ENCODE measurements at regions not wholly inside any gene's neighbourhood (a gene's known extent, or its start where the extent isn't known, plus 50 kb on each side); places are given as distances from the start of the nearest gene placed in this dataset.

DNA sequence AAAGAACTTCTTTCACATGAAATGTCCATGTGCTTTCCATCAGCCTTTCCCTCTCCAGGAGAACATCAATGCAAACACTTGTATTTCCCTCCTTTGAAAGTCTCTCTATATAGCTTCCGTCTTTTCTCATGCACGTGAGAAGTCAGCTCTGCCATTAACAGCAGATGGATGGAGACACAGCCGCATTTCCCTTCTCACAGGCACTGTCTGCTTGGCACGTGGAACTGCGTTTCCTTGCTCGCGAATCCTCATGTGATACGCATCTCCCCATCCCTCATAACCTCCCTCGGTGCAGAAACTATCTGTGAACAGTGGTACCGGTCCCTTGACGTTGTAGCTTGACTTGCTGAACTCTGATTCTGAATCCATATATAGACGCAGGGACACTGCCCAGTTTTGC is 717.0 kb upstream of the RBFOX1 start:
- no peak overlapping the region for H3K4me3 ChIP-seq
- no peaks in the 10 kb centered on the region for H3K36me3 ChIP-seq
- WGBS, 4 donors, result 77 to 85% (median 79%) methylated on average over 12 of the region's 12 CpGs
- no peaks in the 10 kb centered on the region for H3K27me3 ChIP-seq
- TF ChIP-seq, protein P1, sequence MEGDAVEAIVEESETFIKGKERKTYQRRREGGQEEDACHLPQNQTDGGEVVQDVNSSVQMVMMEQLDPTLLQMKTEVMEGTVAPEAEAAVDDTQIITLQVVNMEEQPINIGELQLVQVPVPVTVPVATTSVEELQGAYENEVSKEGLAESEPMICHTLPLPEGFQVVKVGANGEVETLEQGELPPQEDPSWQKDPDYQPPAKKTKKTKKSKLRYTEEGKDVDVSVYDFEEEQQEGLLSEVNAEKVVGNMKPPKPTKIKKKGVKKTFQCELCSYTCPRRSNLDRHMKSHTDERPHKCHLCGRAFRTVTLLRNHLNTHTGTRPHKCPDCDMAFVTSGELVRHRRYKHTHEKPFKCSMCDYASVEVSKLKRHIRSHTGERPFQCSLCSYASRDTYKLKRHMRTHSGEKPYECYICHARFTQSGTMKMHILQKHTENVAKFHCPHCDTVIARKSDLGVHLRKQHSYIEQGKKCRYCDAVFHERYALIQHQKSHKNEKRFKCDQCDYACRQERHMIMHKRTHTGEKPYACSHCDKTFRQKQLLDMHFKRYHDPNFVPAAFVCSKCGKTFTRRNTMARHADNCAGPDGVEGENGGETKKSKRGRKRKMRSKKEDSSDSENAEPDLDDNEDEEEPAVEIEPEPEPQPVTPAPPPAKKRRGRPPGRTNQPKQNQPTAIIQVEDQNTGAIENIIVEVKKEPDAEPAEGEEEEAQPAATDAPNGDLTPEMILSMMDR (IDR thresholded peaks at IDR 0.05), result no peak
- no peak for TF ChIP-seq POLR2A (IDR thresholded peaks at IDR 0.05)
- peaks cover 0 to 12% (median 0%) of the 10 kb centered on the region in 12 donors for H3K9me3 ChIP-seq
- no peak for DNase-seq
- ATAC-seq, result no peak
- no peak overlapping the region for H3K27ac ChIP-seq
- intact Hi-C loops (cut with DNase I), result no loop called here
- H3K4me1 ChIP-seq, result no peaks in the 10 kb centered on the region

DNA sequence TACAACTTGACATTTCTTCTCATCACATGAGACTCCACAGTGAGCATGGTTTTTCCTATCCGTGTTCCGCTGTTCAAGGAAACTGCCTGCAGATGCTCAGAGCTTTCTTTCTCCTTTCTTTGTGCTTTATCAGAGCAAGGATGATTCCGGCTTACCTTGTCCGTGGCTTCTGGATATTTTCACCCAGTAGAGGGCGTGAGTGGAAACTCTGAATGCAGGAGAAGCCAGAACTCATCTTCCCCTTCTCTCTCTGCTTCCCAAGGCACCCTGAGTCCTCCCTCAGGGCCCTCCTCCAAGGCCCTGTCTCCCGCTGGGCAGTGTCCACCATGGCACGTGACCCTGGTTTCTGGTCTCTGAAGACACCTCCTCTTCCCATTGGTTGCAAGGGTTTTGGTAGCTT is 721.1 kb upstream of the RBFOX1 start:
- Histone ChIP-seq H3K27me3 (peaks cover 0 to 4% (median 0%) of the 10 kb centered on the region in 9 donors), H3K36me3 (no peaks in the 10 kb centered on the region), H3K9me3 (no peaks in the 10 kb centered on the region), H3K4me1 (no peaks in the 10 kb centered on the region), H3K27ac (no peak overlapping the region), H3K4me3 (no peak overlapping the region)
- DNase-seq, result no peak
- WGBS, 4 donors, result 41 to 54% (median 47%) methylated on average over 7 of the region's 7 CpGs
- no peak for ATAC-seq
- no peak for TF ChIP-seq POLR2A (IDR thresholded peaks at IDR 0.05)
- TF ChIP-seq, protein P1 (IDR thresholded peaks at IDR 0.05), result no peak
- intact Hi-C loops (cut with DNase I), result no loop called here

DNA sequence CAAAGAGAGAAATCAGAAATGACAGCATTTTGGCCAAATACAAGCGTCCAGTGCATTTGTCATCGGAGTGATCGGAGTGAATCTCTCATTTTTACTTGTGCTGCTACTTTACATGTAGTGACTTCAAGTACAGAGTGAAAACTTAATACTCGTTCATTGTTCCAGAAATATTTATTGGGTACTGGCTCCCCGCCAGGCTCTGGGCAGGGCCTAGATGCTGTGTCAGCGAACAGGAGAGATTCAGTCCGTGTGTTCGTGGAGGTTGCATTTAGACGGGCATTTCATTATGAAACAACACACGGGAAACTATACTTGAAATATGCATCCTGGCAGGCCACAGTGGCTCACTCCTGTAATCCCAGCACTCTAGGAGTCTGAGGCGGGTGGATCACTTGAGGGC is 727.2 kb upstream of the RBFOX1 start:
- Histone ChIP-seq H3K4me1 (peaks cover 0 to 5% (median 0%) of the 10 kb centered on the region in 12 donors), H3K9me3 (no peaks in the 10 kb centered on the region), H3K4me3 (no peak overlapping the region), H3K27me3 (peaks cover 0 to 4% (median 0%) of the 10 kb centered on the region in 9 donors), H3K36me3 (no peaks in the 10 kb centered on the region), H3K27ac (no peak overlapping the region)
- no peak for TF ChIP-seq POLR2A (IDR thresholded peaks at IDR 0.05)
- TF ChIP-seq, protein P1 (IDR thresholded peaks at IDR 0.05), result no peak
- intact Hi-C loops (cut with DNase I), result no loop called here
- ATAC-seq (no peak), DNase-seq (no peak)
- WGBS, 4 donors, result 81 to 88% (median 83%) methylated on average over 11 of the region's 11 CpGs

DNA sequence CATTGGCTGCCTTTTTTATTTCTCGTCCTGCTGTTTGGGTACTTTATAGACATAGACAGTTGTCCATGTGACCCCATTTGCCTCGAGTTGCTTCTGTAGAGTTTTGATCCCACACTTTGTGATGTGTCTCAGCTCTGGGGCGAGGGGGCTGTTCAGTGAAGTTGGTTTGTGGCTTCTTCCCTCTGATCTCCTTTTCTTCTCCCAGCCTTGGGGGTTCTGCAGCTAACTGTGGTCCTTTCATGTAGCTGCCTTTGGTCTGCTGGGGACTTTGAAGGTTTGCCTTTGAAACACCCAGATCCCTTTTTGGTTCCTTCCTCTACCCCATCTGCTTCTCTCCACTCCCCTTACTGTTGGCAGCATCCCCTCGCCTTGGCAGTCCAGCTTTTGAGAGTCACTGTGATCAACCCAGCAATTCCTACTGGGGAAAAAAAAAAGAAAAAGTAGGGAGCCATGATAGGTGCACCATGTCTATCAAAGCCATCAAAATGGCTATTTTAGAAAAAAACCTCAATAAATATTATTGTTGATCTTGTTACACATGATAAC is 728.8 kb upstream of the RBFOX1 start:
- H3K27ac ChIP-seq, result no peak overlapping the region
- peaks cover 0 to 4% (median 0%) of the 10 kb centered on the region in 9 donors for H3K27me3 ChIP-seq
- no peak for ATAC-seq
- TF ChIP-seq, protein P1 (IDR thresholded peaks at IDR 0.05), result no peak
- TF ChIP-seq POLR2A (IDR thresholded peaks at IDR 0.05), result no peak
- H3K4me1 ChIP-seq, result peaks cover 0 to 8% (median 0%) of the 10 kb centered on the region in 12 donors
- H3K9me3 ChIP-seq, result no peaks in the 10 kb centered on the region
- intact Hi-C loops (cut with DNase I), result no loop called here
- no peaks in the 10 kb centered on the region for H3K36me3 ChIP-seq
- WGBS, 4 donors, result 51 to 60% (median 52%) methylated on average over 4 of the region's 4 CpGs
- no peak overlapping the region for H3K4me3 ChIP-seq
- no peak for DNase-seq

Data from heart left ventricle (tissue), 16 donors.